NCI-H345 treated with DMSO at 0.1 percent for 48 hours (cell line): ENCODE measurements at regions not wholly inside any gene's neighbourhood (a gene's known extent, or its start where the extent isn't known, plus 50 kb on each side); places are given as distances from the start of the nearest gene placed in this dataset.
"Not testable (repeated sequence)": the region's sequence is repeated elsewhere in the genome, so short reads cannot be mapped to it uniquely, and the experiment has no call there.

Source experiments
- DNase-seq: peaks from one replicate; lab custom pipeline; 2025; ENCODE audit not compliant: unreplicated experiment; lab: John Stamatoyannopoulos, UW

GRCh38 chr6:135555550-135555949 is 58.0 kb upstream of the AHI1 start:
- DNase-seq: no peak

DNA sequence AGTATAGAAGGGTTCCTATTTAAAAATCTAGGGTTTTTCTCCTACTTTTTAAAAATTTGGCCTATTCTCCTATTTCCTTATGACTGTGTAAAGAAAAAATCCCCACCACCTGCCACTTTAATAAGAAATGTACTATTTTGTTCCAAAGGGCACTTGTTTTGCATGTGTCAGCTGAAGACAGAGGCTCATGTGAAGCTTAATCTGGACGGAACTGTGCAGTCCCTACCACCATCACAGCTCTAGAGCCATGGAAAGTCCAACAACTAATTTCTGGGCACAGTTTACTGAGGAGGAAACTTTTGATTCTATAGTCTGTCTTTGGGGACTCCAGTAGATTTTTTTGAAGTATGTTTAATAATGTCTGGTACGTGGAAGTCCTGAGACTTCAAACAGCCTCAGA is 60.0 kb upstream of the AHI1 start:
- DNase-seq: no peak

GRCh38 chr6:135565605-135566004 is 68.1 kb upstream of the AHI1 start:
- DNase-seq: not testable (repeated sequence)

GRCh38 chr6:135566311-135567068 is 69.0 kb upstream of the AHI1 start:
- DNase-seq: no peak

GRCh38 chr6:135567375-135568083 is 70.0 kb upstream of the AHI1 start:
- DNase-seq: no peak

- no peak for DNase-seq
Measured at GRCh38 chr6:135568379-135568778, 70.8 kb upstream of the AHI1 start.

- DNase-seq: no peak
Measured at GRCh38 chr6:135572051-135572450, 74.5 kb upstream of the AHI1 start.

DNA sequence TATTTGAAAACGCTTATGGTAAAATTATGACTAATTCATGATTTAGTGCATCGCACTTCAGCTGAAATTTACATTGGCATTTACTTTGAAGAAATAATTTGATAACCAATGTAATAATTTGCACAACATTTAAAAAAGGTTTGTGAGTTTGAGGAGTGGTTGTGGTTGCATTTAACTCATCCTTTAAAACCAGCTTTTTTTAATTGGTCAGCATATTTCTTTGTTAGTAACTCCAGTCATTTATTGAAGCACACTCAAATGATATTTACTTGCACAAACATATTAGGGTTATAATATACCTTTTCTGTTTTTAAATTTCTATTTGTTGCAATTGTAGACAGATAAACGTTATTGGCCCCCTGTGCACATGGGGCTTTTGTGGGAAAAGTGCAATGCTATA is 78.1 kb upstream of the AHI1 start:
- DNase-seq: no peak

GRCh38 chr6:135576055-135576454 is 78.5 kb upstream of the AHI1 start:
- no peak for DNase-seq

DNA sequence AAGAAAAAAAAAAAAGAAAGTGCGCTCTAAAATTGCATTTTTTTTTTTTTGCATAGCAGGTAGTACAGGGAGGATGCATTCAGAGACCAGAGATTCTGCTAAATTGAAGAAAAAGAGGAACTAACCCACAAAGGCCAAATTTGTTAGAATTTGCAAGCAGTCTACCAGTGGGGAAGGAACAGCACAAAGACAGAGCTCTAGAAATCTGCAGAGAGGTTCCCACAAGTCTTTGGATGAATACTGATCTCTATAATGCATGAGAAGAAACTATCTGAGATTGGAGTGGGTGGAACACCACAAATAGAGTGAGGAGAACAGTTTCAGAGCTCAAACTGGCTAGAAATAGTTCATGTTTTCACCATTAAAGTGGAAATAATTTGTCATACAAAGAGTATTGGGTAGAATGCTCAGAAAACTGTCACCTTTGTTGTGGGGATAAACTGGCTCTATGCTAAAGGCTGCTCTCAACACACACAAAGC is 79.6 kb upstream of the AHI1 start:
- no peak for DNase-seq

DNA sequence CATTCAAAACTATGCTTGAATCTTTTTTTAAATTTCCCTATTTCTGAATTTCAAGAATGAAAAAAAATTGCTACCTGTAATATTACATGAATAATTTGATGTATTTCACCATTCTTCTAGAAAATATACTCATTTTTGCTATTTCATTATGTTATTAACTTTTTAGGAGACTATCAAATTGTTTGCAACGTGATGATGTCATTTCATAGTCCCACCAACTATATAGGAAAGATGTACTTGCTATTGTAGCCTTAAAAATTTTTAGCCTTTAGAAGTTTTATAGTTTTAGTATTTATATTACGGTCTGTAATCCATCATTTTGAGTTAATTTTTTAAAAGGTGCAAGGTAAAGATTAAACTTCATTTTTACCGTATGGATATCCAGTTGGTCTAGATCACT is 81.4 kb upstream of the AHI1 start:
- DNase-seq: no peak

- DNase-seq: no peak
Measured at GRCh38 chr6:135581211-135581610, 83.7 kb upstream of the AHI1 start.

GRCh38 chr6:135583256-135583761 is 85.8 kb upstream of the AHI1 start:
- DNase-seq: no peak

- no peak for DNase-seq
Measured at GRCh38 chr6:135586388-135586787, 88.8 kb upstream of the AHI1 start.

- no peak for DNase-seq
Measured at GRCh38 chr6:135586844-135587243, 89.3 kb upstream of the AHI1 start.

- no peak for DNase-seq
Measured at GRCh38 chr6:135592276-135592675, 94.7 kb upstream of the AHI1 start.

DNA sequence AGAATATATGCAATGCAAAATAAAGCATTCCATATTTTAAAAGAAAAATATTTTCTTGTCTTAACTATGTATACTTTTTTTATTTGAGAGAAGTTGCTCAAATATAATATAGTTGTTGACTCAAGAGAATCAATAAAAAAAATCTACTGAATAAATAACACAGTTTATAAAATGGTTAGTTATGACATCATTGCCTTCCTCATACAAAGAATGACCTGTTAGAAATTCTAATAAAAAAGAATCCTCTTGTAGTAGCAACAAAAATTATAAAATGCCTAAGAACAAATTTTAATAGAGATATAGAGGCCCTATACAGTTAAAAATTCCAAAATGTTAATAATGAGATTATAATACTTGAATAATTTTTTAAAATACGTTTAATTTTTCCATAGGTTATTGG is 96.5 kb upstream of the AHI1 start:
- DNase-seq: no peak

GRCh38 chr6:135600086-135600702 is 102.7 kb upstream of the AHI1 start:
- DNase-seq: peak; percentile 96

GRCh38 chr6:135600931-135601330 is 103.4 kb upstream of the AHI1 start:
- no peak for DNase-seq

DNA sequence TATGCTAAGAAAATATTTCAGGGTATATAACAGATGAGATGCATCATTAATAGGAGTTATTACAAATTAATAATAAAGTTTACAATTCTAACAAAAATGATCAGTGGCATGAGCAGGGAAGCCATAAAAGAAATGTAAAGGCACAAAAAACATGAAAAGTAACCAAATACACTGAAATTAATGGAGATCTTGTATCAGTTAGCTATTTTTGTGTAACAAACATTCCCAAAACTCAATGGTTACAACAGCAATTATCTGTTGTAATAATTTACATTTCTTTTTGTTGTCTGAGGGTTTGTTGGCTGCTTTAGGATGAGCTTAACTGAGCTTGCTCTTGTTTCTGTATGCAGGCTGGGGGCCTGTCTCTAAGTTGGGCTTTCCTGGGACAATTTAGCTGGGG is 104.3 kb upstream of the AHI1 start:
- no peak for DNase-seq

- no peak for DNase-seq
Measured at GRCh38 chr6:135603249-135603648, 105.7 kb upstream of the AHI1 start.
